ENCODE measurements at regions not wholly inside any gene's neighbourhood (a gene's known extent, or its start where the extent isn't known, plus 50 kb on each side); places are given as distances from the start of the nearest gene placed in this dataset.
"Not testable (repeated sequence)": the region's sequence is repeated elsewhere in the genome, so short reads cannot be mapped to it uniquely, and the experiment has no call there.

DNA sequence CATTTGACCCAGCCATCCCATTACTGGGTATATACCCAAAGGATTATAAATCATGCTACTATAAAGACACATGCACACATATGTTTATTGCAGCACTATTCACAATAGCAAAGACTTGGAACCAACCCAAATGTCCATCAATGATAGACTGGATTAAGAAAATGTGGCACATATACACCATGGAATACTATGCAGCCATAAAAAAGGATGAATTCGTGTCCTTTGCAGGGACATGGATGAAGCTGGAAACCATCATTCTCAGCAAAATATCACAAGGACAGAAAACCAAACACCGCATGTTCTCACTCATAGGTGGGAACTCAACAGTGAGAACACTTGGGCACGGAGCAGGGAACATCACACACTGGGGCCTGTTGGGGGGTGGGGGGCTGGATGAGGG lies 290.0 kb upstream of the HNRNPA3 start:
- DNase-seq (ENCODE audit: low spot score), result not testable (repeated sequence)

DNA sequence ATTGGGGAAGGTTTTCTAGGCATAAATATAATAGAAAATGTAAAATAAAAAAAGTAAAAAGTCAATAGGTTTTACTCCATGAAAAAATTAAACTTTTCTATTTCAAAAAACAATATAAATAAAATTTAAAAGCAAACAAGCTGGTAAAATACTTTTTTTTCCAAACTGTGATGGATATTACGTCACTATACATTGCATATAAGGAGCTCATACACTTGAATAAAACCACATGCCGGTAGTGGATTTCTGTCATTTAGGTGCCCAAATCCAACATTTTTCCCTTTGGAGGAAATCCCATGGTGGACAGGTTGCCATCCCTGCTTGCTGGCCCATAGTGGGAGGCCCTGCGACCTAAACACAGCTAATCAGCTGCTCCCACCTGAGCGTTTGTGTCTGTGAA lies 289.4 kb upstream of the HNRNPA3 start:
- DNase-seq (ENCODE audit: low spot score), result no peak

DNA sequence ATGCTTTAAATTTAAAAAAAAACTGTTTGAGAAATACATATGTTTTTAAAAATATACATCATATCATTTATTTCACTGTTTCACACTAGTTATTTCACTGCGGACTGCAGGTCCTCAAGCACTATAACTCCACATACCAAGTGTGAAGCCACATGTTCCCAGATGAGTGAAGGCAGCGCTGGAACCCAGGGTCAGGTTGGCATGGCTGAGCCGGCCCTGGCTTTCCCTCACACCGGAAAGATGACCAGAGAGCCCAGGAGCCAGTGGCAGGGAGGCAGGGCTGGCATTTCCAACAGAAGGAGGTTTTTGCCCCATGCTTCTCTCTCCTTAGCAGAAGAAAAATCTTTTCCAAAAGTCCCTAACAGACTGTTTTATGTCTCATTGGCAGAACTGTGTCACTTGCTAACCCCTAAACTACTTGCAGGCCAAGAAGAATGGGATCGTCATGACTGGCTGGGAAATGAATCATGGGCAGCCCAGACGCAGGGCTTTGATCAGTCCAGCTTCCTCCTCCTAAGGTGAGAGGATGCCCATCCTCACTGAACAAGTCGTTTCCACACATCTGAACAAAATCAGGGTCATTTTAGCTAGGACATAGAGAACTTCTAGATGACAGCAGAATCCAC lies 287.6 kb upstream of the HNRNPA3 start:
- DNase-seq (ENCODE audit: low spot score), result no peak

DNA sequence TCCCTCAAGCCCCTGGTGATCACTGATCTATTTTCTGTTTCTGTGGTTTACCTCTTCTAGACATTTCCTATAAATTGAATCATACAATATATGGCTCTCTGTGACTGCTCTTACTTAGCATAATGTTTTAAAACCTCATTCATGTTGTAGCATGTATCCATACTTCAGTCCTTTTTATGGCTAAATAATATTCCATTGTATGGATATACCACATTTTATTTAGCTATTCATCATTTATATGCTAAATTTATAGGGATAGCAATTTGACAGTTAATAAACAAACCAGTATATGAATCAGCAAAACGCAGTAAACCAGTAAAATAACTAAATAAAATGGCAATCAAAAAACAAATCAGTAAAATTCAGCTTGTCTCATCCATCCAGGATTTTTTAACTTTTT lies 286.1 kb upstream of the HNRNPA3 start:
- DNase-seq (ENCODE audit: low spot score), result no peak

DNA sequence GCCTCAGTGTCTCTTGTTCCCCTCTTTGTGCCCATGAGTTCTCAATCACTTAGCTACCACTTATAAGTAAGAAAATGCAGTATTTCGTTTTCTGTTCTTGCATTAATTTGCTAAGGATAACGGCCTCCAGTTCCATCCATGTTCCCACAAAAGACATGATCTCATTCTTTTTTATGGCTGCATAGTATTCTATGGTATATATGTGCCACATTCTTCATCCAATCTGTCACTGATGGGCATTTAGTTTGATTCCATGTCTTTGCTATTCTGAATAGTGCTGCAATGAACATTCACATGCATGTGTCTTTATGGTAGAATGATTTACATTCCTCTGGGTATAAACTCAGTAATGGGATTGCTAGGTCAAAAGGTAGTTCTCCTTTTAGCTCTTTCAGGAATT lies 283.2 kb upstream of the HNRNPA3 start:
- not testable (repeated sequence) for DNase-seq (ENCODE audit: low spot score)

DNA sequence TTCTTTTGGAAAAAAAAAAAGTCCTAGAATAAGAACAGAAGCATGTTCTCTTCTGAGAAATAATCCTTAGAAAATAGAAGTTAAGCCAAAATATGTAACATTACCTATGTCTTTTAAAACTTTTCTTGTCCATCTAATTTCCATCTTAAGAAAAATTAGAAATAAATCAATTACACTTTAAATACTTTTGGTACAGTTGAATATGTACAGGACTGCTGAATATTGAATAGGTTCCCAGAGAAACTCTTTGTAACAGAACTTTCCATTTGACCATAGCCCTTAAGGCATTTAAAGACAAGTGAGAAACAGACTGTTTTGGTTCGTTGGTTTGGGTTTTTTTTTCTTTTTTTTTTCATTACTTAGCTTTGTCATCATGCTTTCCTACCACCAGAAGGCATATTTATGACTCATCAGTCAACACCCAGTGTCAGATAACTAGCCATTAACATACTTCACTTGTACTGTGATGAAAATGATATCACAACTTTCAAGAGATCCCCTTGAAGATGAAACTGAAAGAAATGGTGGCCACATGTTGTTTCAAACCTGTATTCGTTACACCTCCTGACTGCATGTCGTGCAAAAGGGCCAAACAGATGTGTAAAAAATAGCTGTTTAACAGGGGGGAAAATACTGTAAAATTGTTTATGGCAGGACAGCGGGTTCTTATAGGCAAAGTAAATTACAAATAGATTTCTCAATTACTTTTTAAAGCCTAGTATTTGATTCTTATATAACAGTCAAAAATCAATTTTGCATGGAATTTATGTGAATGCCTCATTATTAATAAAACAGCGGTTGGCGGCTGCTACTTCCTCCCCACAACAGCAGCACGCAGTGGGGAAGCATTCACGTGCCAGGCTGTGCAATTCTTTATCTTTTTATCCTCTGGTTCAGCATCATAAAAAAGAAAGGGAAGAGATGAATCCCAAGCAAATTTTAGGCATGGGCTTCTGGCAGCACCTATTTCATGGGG lies 280.7 kb upstream of the HNRNPA3 start:
- DNase-seq (ENCODE audit: low spot score), result no peak

DNA sequence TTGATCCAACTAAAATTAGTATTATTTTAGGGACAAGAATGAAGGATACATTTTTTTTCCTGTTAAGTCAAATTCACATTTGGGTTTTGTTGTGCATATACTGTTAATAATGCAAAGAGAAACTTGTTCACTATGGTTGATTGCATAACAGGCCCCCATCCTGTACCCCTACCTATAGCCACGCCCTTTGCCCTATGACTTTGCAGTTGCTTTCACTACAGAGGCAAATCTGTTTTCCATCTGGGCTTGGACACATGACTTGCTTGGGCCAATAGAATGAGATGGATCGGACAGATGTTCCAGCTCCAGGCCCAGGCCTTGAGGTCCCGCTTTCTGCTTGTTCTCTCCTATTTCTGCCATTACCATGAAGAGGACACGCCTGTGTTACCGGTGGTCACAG lies 278.5 kb upstream of the HNRNPA3 start:
- DNase-seq (ENCODE audit: low spot score), result no peak

DNA sequence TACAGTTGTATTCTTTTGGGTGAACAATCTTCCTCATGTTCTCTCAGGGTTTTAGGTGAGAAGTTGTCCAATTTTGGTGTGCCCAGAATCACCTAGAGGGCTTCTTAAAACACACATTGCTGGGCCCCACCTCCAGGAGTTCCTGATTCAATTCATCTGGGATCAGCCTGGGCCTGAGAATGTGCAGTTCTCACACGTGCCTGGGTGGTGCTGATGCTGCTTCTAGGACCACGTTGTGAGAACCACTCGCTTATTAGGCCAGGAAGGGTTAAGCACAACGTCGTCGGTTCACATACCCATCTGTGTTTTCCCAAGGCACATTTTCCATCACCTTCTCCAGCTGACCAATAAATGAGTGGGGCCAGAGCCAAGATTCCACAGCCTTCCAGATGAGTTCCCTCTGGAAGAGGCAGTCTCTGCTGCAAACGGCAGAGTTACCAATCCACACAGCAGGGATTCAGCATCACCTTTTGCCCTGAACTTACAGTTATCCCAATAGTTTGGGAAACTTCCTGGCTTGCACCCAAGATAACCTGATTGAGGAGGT lies 277.7 kb upstream of the HNRNPA3 start:
- no peak for DNase-seq (ENCODE audit: low spot score)

DNA sequence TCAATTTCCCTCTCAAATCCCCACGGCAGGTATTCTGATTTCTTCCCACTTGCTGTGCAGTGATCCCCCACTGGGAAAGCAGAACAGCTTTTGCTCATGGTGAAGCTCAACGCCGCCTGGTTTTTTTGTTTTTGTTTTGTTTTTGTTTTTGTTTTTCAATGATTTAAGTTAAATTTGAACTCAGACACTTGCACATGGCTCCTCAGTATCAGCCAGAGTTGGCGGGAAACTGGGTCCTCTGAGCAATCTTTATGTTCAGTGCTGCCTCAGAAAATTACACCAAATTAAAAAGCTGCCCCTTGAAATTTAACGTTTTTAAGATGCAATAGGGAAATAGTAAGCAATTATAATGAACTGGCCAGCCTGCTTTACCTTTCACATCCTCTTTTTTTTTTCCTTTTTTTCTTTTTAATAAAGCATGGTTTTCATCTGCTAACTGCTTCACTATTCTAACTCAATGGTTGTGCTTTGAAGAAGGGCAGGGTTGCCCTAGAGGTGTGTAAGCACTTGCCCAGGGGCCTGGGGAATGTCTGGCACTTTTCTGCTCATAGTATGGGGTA lies 277.0 kb upstream of the HNRNPA3 start:
- DNase-seq (ENCODE audit: low spot score), result no peak

DNA sequence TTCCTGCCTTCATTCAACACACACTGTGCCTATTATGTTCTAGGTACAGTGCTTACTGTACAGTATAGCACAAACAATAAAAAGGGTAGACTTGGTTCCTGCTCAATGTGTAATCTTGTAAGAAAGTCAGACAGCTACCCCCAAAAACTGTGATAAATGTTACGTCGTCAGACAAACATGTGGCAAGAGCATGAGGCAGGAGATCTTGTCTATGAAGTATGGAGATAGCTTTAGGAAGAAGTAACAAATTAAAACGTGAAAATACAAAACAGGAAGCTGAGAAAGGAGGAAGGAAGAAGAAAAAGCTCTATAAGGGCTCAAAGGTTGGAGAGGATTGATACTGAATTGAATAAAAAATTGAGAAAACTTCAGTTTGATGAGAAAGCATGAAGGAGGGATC lies 276.2 kb upstream of the HNRNPA3 start:
- no peak for DNase-seq (ENCODE audit: low spot score)

DNA sequence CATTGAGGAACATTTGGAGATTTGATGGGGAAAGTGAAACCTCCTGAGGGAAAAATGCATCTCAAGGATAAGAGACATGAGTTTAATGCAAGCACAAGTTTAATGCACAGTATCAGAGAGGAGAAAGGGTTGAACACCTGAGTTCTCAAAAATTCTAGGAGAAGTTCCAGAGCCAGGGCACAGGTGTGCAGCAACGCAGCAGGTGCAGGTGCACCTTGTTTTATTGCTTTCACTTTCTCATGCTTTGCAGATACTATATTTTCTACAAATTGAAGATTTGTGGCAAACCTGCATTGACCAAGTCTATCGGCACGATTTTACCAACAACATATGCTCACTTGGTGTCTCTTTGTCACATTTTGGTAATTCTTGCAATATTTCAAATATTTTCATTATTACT lies 267.6 kb upstream of the HNRNPA3 start:
- DNase-seq (ENCODE audit: low spot score), result no peak

DNA sequence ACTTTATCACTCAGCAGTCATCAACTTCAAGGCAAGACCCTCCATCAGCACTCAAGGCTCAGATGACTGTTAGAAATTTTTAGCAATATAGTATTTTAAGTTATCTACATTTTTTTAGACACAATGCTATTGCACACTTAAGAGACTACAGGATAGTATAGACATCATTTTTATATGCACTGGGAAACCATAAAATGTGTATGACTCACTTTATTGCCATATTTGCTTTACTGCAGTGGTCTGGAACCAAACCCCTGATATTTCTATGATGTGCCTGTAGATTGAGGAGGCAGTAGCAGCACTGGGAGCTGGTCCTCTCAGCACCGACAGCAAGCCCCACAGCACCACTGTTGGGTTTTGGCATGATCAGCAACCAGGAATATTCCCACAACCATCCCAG lies 264.8 kb upstream of the HNRNPA3 start:
- no peak for DNase-seq (ENCODE audit: low spot score)

DNA sequence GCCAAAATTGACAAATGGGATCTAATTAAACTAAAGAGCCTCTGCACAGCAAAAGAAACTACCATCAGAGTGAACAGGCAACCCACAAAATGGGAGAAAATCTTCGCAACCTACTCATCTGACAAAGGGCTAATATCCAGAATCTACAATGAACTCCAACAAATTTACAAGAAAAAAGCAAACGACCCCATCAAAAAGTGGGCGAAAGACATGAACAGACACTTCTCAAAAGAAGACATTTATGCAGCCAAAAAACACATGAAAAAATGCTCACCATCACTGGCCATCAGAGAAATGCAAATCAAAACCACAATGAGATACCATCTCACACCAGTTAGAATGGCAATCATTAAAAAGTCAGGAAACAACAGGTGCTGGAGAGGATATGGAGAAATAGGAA lies 261.4 kb upstream of the HNRNPA3 start:
- not testable (repeated sequence) for DNase-seq (ENCODE audit: low spot score)

DNA sequence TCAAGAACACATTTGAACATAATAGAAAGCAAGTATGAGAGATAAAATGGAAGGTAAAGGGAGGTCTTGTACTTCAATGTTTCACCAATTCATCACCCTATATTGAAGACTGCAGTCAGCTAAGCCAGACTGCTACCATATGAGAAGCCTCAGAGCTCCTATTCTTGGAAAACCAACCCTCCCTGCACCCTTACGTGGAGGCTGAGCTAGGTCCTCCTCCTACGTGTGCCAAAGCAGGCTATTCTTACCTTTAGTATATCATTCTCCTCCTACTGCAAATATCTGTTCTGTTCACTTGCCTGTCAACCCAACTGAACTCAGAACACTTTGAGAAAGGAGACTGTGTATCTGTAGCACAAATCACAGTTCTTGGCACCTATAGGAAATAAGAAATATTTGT lies 255.8 kb upstream of the HNRNPA3 start:
- DNase-seq (ENCODE audit: low spot score), result no peak

DNA sequence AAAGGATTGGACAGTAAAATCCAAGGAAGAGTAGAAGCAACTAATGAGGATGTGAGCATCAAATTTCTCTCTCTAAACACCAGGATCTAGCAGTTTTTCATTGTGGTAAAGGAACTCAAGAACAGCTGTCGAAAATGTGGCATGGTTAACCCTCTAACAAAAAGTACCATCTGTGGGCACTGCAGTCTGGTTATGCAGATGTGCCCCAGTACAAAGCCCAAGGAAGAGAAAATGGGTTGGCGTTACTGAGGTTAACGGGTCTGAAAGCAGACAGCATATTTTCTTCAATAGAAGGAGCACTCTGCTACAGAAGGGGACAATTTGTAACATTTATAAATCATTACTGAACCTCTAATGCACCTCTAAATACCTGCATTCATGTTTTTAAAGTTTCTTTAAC lies 253.0 kb upstream of the HNRNPA3 start:
- DNase-seq (ENCODE audit: low spot score), result no peak

DNA sequence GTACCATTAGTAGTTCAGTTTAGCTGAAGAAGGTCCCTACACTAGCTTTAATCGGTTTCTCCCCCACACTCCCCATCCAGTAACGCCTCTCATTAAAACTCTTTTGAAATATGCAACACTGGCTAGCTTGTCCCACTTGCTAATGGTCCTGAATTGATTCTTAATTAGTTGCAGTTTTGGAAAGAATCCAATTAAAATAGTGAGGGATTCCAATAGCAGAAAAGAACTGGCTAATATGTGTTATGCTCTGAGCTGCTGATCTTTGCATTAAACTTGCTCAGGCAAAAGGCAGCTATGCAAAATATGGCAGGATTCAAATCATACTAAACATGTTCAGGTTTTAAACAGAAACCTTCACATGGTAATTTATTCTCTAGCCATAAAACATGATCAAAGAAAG lies 252.5 kb upstream of the HNRNPA3 start:
- DNase-seq (ENCODE audit: low spot score), result no peak

DNA sequence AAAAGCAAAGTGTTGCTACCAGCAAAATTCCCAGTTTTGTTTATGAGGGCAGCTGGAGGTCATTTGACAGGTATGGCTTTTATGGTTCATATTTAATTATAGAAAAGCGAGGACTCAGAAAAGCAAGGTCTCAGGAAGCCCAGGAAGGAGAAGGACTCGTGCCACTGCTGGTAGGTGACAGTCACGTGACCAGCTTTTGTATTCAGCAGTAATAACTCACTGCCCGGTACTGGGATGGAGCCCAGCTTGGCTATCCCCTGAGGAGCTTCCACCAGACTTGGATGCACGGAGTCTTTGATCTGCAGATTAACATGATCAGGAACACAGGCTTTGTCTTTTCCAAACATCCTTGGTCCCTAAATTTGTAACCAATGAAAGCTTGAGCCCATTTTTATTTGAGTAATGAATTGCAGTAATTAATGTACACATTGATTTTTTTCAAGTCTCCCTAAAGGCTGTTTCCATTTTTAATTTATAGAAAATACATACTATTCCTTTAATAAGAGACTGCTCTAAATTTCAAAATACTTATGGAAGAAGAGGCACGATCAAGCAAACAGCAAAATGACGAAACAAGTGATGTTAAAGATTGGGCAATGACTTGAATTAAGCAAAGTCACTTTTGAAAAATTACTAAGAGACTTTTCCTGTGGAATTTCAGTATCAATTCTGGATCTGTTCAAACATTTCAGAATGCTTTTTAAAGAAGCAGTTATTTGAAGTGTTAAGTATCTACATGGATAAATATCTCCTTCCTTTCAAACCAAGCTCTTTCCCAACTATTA lies 251.7 kb upstream of the HNRNPA3 start:
- DNase-seq (ENCODE audit: low spot score), result no peak

DNA sequence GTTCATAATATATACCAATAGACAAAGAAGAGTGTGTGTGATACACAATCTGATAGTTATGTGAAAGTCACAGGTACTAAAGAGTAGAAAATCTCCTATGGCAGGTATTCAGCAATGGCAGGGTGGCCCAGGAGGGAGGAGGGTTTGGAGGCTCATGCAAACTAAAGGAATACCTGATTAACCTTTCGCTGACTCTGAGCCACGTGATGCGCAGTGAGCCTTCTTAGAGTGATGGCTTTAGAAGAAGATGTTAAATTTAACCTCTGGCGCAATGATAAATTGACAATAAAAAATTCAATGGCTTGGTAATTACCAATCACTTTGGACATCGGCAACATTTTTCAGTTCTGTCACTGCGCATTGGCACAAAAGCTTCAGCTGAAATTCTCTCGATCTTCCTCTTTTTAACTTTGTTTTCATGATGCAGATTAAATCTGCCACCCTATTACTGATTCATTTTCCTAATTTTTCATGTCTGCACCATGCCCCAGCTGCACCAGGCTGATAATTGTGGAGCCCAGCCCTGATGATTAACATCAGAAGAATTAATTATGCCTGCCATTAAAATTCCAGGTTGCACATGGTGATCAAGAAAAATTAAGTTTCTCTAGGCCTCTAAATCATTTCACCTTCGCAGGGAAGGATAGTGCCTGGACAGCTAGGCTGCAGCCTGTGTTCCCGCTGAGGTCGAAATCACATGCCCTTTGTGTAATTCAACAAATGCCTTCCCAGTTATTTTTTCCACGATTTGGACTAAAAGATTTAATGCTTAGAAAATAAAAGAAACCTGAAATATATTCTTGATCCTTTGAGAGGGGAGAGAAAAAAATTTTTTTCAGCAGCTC lies 250.6 kb upstream of the HNRNPA3 start:
- no peak for DNase-seq (ENCODE audit: low spot score)

DNA sequence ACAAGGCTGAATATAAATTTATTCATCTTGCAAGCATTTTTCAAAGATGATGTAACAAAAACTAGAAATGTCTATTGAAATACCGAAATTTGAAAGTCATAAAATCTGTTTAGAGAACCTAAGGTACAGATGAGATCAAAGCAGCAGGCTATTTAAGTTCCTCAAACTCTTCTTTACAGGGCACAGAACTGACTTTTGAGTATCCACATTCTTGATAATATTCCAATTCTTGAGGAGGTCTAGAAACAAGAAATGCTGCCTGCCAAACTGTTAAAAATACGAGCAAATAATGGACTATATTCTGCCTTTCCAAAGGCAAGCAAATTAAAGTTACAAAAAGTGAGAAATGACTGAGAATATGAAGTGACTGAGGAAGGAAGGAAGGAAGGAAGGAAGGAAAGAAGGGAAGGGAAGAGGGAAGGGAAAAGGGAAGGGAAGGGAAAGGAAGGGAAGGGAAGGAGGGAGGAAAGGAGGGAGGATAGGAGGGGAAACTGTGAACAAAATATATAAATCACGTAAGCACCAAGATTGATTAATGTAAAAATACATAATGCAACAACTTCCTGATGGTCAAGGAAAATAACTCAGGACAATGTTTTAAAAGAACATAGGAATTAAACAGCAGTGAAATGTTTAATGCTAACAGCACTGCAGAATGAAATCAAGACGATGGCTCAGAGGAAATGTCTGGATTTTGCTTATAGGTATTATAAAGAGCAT lies 248.9 kb upstream of the HNRNPA3 start:
- DNase-seq (ENCODE audit: low spot score), result no peak

DNA sequence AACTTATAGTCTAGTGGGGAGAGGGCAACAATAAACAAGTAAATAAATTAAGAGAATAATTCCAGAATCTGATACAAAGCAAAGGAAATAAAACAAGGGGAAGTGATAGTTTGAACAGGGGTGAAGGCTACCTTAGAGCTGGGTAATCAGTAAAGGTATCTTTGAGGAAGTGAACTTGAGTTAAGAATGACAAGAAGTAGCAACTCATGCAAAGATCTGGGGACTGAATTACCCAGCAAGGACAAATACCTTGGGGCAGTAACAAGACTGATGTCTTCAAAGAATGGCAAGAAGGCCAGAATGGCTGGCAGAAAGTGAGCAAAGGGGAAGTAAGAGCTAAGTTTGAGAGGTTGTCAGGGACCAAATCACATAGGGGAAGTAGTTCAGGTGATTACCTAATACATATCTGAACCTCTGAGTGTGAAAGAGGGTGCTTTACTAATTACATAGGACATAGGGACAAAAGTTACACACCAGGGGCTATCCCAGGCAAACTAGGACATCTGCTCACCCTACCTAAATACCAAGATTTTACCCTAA lies 244.6 kb upstream of the HNRNPA3 start:
- no peak for DNase-seq (ENCODE audit: low spot score)

All from ecto neural progenitor cell (in vitro differentiated cells).